Effector memory CD8-positive, alpha-beta T cell (primary cell): ENCODE measurements at regions not wholly inside any gene's neighbourhood (a gene's known extent, or its start where the extent isn't known, plus 50 kb on each side); places are given as distances from the start of the nearest gene placed in this dataset.

Experiments
- ATAC-seq: fragments of 150-1000 bp; cut with Tn5 transposase; replicated peaks from 2 replicates; pipeline ENCODE4 v1.10.0; 2021; ENCODE audit warnings: mild to moderate bottlenecking, moderate library complexity
- DNase-seq, 3 experiments: peaks; one replicate each; pipeline ENCODE4 v3.0.0; 2021
- H3K27ac Mint-ChIP-seq, 2 donors: one replicate each; pipeline ENCODE4 v1.8.0; 2022; ENCODE audit warnings: mild to moderate bottlenecking in 2 of 2, mixed read lengths in 2 of 2, moderate library complexity in 2 of 2
- H3K27me3 Mint-ChIP-seq, 2 donors: one replicate each; pipeline ENCODE4 v1.8.0; 2022; ENCODE audit warnings: mixed read lengths in 2 of 2
- H3K36me3 Mint-ChIP-seq: one replicate; pipeline ENCODE4 v1.8.0; 2022; ENCODE audit warnings: mild to moderate bottlenecking, moderate library complexity, mixed read lengths; ENCODE audit not compliant: insufficient read depth
- H3K4me1 Mint-ChIP-seq, 2 donors: one replicate each; pipeline ENCODE4 v1.8.0; 2022; ENCODE audit warnings: low read depth in 2 of 2, mixed read lengths in 2 of 2
- H3K4me3 Mint-ChIP-seq, 2 donors: one replicate each; pipeline ENCODE4 v1.8.0; 2022; ENCODE audit warnings: mild to moderate bottlenecking in 2 of 2, mixed read lengths in 2 of 2, moderate library complexity in 2 of 2
- H3K9me3 Mint-ChIP-seq, 2 donors: one replicate each; pipeline ENCODE4 v1.8.0; 2022; ENCODE audit warnings: mixed read lengths in 2 of 2

DNA sequence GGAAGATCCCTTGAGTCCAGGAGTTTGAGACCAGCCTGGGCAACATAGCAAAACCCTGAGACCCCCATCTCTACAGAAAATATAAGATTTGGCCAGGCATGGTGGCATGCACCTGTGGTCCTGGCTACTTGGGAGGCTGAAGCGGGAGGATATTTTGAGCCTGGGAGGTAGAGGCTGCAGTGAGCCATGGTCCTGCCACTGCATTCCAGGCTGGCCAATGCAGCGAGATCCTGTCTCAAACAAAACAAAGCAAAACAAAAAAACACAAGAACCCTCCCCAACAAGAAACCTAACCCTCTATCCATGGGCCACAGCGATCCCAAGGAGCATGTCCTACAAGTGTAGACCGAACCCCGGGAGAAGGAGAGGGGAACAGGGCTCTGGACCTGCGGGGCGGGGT, 133.3 kb downstream of the MGAT5B start:
- Mint-ChIP-seq H3K4me1 (peaks cover 23 to 26% of the 10 kb centered on the region in 2 donors), H3K27ac (peak overlapping the region; percentile 49), H3K36me3 (peaks cover 6% of the 10 kb centered on the region), H3K9me3 (no peaks in the 10 kb centered on the region), H3K4me3 (no peak overlapping the region), H3K27me3 (peaks cover 1 to 6% of the 10 kb centered on the region in 2 donors)
- DNase-seq (no peak), ATAC-seq (no peak)

DNA sequence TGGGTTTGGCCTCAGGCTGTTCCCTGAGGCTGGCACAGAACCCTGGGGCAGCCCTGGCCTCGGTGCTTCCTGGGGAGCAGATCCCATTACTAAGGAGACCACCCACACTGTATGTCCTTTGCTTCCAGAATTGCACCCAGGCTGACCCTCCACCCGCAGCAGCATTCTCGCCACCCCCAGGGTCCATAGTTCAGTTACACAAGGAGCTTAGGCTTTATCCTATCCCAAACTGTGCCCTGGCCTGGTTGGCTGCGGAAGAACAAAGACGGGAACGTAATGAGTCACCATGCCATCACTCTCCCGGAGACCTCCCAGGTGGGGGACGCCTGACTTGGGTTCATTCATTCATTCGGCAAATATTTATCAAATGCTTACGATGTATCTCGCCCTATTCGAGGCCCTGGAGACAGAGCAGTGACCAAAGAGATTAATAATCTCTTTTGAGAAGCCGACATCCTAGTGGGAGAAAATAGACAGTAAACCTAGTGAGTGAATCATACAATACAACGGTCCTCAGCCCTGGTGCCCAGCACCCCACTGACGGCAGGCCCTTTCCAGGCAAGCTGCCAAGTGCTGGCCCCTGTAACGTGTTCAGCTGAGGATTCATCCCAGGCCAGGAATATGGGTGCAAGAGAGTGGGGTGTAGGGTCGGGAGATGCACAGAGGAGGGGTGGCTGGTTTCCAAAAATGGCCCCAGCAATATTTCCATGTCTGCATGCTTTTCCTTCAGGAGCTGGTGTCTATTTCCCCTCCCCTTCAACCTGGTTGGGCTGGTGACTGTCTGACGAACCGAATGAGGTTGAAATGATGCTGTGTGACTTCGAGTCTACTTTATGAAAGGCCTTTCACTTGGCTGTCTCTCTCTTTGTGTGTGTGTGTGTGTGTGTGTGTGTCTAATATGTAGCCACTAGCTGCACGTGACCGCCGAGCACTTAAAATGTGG, 134.2 kb downstream of the MGAT5B start:
- Mint-ChIP-seq H3K27me3 (peaks cover 10 to 12% of the 10 kb centered on the region in 2 donors), H3K9me3 (no peaks in the 10 kb centered on the region), H3K4me3 (no peak overlapping the region), H3K36me3 (peaks cover 6% of the 10 kb centered on the region), H3K27ac (peak overlapping the region in 1 of 2 donors; percentile 49), H3K4me1 (peaks cover 18% of the 10 kb centered on the region in 2 donors)
- no peak for ATAC-seq
- DNase-seq, result no peak

DNA sequence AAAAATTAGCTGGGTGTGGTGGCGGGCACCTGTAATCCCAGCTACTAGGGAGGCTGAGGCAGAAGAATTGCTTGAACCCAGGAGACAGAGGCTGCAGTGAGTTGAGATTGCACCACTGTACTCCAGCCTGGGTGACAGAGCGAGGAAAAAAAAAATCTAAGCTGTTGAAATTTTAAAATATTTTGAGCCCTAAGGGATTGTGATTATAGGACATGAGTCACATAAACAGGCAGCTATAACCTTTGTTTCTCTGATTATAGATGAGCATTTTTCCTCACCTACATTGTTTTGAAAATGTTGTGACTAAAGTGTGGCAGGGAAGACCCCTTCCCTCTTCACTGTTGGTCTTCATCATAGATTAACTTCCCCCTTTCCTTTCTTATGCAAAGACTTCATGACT, 135.5 kb downstream of the MGAT5B start:
- peaks cover 4 to 5% of the 10 kb centered on the region in 2 donors for H3K4me1 Mint-ChIP-seq
- no peak overlapping the region for H3K4me3 Mint-ChIP-seq
- ATAC-seq (no peak), DNase-seq (no peak)
- peaks cover 15 to 23% of the 10 kb centered on the region in 2 donors for H3K27me3 Mint-ChIP-seq
- no peaks in the 10 kb centered on the region for H3K9me3 Mint-ChIP-seq
- H3K27ac Mint-ChIP-seq, result no peak overlapping the region
- H3K36me3 Mint-ChIP-seq, result no peaks in the 10 kb centered on the region

DNA sequence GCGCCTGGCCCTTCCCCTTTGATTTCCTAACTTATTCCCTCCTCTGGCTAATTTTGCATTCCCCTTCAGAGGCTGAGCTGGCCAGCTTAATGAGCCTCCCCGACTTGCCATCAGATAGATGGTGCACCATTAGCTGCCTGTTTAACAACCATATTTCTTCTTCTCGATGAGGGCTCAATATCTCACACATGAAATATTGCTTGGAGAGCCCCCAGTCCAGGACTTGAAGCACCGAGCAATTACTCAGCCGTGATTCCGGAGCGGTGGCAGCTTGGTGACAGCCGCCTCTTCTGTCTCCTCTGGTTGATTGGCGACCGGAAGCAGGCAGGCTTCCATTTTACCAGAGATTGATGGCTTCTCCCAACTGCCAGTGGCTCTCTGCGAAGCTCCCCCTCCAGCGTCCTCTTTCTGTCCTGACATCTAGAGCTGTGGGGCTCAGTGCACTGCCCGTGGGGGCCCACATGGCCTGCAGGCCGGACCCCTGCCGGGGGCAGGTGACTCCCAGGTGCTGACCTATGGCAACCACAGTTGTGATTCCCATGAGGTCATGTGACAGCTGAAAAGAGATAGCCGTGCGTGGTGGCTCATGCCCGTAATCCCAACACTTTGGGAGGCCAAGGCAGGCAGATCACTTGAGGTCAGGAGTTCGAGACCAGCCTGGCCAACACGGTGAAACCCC, 133.7 kb upstream of the SEC14L1 start:
- peaks cover 0 to 3% of the 10 kb centered on the region in 2 donors for H3K9me3 Mint-ChIP-seq
- no peak overlapping the region for H3K27ac Mint-ChIP-seq
- no peak overlapping the region for H3K4me3 Mint-ChIP-seq

DNA sequence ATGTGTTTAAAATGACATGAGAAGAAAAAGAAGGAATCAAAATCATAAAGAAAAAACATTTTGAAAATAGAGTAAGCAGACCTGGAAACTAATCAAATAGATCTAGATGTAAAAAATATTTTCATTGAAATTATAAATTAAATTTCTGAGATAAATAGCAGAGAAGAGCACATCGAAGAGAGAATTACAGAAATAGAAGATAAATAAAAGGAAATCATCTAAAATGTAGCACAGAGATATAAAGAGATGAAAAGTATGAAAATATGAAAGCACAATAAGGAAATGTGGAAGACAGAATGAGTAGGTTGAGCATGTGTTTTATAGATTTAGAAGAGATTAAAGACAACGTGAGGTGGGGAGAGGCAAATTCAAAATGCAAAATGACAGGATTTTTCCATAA, 130.9 kb upstream of the SEC14L1 start:
- peaks cover 0 to 3% of the 10 kb centered on the region in 2 donors for H3K9me3 Mint-ChIP-seq
- peaks cover 29 to 31% of the 10 kb centered on the region in 2 donors for H3K27me3 Mint-ChIP-seq
- DNase-seq, result no peak
- H3K27ac Mint-ChIP-seq, result no peak overlapping the region
- no peak for ATAC-seq
- no peak overlapping the region for H3K4me3 Mint-ChIP-seq
- H3K36me3 Mint-ChIP-seq, result peaks cover 7% of the 10 kb centered on the region
- H3K4me1 Mint-ChIP-seq, result no peaks in the 10 kb centered on the region

More for the DNA sequence above, 133.7 kb upstream of the SEC14L1 start:
- Mint-ChIP-seq H3K4me1 (no peaks in the 10 kb centered on the region), H3K36me3 (peaks cover 2% of the 10 kb centered on the region), H3K27me3 (peaks cover 29 to 31% of the 10 kb centered on the region in 2 donors)
- DNase-seq (no peak), ATAC-seq (no peak)

DNA sequence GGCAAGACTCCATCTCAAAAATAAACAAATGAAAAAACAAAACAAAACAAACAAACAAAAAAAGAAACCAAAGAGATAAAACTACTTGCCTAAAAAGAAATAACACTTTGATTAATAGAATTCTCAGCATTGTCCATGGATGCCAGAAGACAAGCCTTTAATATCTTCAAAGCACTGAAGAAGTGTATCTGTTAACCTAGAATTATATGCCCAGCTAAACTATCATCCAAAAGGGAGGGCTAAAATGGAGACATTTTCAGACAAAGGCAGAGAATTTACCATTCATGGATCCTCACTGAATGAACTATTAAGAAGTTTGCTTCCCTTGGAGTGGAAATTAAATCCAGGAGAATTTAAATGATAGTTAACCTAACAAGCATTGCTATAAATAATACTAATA, 130.1 kb upstream of the SEC14L1 start:
- peaks cover 0 to 3% of the 10 kb centered on the region in 2 donors for H3K9me3 Mint-ChIP-seq
- no peak for DNase-seq
- no peak overlapping the region for H3K27ac Mint-ChIP-seq
- H3K27me3 Mint-ChIP-seq, result peaks cover 29 to 31% of the 10 kb centered on the region in 2 donors
- peaks cover 7% of the 10 kb centered on the region for H3K36me3 Mint-ChIP-seq
- no peak for ATAC-seq
- no peaks in the 10 kb centered on the region for H3K4me1 Mint-ChIP-seq
- H3K4me3 Mint-ChIP-seq, result no peak overlapping the region

DNA sequence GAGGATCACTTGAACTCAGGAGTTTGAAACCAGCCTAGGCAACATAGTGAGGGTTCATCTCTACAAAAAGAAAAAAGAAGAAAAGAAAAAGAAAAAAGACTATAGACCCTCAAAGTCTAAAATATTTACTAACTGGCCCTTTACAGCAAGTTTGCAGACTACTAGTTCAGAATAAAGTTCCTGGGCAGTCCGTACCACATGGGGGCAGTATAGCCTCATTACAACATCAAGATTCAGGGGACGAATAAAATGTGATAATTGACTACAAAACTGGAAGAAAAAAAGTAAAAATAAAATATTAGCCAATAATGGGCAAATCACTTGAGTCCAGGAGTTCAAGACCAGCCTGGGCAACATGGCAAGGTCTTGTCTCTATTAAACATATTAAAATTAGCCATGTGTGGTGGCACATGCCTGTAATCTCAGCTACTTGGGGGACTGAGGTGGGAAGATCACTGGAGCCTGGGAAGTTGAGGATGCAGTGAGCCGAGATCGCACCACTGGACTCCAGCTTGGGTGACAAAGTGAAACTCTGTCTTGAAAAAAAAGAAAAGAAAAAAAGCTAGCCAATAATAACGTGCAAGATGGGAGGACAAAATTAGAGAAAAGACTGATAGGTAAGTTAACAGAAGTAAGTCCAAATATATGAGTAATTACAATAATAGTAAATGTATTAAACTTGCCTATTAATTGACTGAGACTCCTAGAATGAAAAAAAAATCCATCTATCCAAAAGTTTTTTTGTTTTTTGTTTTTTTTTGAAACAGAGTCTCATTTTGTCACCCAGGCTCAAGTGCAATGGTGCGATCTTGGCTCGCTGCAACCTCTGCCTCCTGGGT, 129.4 kb upstream of the SEC14L1 start:
- Mint-ChIP-seq H3K9me3 (peaks cover 0 to 3% of the 10 kb centered on the region in 2 donors), H3K27ac (no peak overlapping the region), H3K27me3 (peaks cover 25 to 29% of the 10 kb centered on the region in 2 donors), H3K36me3 (peaks cover 7% of the 10 kb centered on the region), H3K4me3 (no peak overlapping the region), H3K4me1 (no peaks in the 10 kb centered on the region)
- ATAC-seq (no peak), DNase-seq (peak; percentile 47 to 59 (median 51))

DNA sequence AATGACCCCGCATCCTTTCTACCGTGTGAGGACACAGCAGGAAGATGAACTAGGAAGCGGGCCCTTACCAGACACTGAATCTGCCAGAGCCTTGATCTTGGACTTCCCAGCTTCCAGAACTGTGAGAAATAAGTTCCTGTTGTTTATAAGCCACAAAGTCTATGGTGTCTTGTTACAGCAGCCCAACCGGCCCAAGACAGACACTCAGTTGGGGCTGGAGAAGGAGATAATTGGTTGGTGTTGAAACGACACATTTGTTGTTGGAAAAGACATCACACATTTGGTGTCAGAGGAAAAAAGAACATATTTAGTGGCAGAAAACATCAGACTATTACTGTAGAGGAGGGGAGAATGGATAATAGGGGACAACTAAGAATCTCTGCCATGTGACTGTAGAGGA, 122.3 kb upstream of the SEC14L1 start:
- ATAC-seq, result no peak
- Mint-ChIP-seq H3K27ac (no peak overlapping the region), H3K4me1 (no peaks in the 10 kb centered on the region), H3K9me3 (no peaks in the 10 kb centered on the region), H3K27me3 (no peaks in the 10 kb centered on the region), H3K4me3 (no peak overlapping the region), H3K36me3 (no peaks in the 10 kb centered on the region)
- no peak for DNase-seq

DNA sequence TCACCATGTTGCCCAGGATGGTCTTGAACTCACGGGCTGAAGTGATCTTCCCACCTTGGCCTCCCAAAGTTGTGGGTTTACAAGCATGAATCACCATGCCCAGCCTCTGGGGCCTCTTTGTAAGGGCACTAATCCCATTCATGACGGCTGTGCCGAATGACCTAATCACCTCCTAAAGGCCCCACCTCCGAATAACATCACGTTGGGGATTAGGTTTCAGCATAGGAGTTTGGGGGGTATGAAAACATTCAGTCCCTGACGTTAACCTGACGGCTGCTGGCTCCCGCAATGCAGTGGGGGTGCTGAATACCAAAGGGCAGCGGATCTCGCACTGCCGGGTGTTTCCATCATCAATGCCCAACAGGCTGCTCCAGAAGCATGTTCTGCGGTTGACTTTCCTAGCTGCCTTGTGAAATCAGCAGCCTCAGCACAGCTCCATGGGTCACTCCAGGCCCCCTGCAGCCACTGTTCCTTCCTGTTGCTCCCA, 120.8 kb upstream of the SEC14L1 start:
- Mint-ChIP-seq H3K4me3 (no peak overlapping the region), H3K27me3 (peaks cover 0 to 5% of the 10 kb centered on the region in 2 donors), H3K27ac (no peak overlapping the region), H3K9me3 (no peaks in the 10 kb centered on the region), H3K4me1 (no peaks in the 10 kb centered on the region), H3K36me3 (no peaks in the 10 kb centered on the region)
- DNase-seq, result no peak
- ATAC-seq, result no peak

DNA sequence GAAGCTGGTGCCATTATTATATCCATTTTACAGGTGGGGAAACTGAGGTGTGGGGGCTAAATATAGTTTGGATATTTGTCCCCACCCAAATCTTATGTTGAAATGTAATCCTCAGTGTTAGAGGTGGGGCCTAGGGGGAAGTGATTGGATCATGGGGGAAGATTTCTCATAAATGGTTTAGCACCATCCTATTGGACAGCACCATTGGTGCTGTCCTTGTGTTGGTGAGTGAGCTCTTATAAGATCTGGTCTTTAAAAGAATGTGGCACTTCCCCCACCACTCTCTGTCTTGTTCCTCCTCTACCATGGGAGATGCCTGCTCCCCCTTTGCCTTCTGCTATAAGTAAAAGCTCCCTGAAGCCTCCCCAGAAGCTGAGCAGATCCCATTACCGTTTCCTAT, 119.8 kb upstream of the SEC14L1 start:
- peaks cover 0 to 5% of the 10 kb centered on the region in 2 donors for H3K27me3 Mint-ChIP-seq
- no peak overlapping the region for H3K4me3 Mint-ChIP-seq
- no peak for ATAC-seq
- no peak for DNase-seq
- no peaks in the 10 kb centered on the region for H3K9me3 Mint-ChIP-seq
- H3K27ac Mint-ChIP-seq, result no peak overlapping the region
- H3K4me1 Mint-ChIP-seq, result no peaks in the 10 kb centered on the region
- H3K36me3 Mint-ChIP-seq, result no peaks in the 10 kb centered on the region

DNA sequence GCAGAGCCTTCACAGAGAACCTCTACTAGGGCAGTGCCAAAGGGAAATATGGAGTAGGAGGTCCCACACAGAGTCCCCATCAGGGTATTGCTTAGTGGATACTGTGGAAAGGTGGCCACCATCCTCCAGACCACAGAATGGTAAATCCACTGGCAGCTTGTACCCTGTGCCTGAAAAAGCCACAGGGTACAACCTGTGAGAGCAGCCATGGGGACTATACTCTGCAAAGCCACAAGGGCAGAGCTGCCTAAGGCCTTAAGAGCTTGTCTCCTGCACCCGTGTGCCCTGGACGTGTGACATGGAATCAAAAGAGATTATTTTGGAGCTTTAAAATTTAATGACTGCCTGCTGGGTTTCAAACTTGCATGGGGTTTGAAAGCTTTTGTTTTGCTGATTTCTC, 118.0 kb upstream of the SEC14L1 start:
- Mint-ChIP-seq H3K9me3 (no peaks in the 10 kb centered on the region), H3K27ac (no peak overlapping the region), H3K4me3 (no peak overlapping the region), H3K4me1 (no peaks in the 10 kb centered on the region), H3K27me3 (peaks cover 0 to 5% of the 10 kb centered on the region in 2 donors), H3K36me3 (no peaks in the 10 kb centered on the region)
- ATAC-seq (no peak), DNase-seq (no peak)

DNA sequence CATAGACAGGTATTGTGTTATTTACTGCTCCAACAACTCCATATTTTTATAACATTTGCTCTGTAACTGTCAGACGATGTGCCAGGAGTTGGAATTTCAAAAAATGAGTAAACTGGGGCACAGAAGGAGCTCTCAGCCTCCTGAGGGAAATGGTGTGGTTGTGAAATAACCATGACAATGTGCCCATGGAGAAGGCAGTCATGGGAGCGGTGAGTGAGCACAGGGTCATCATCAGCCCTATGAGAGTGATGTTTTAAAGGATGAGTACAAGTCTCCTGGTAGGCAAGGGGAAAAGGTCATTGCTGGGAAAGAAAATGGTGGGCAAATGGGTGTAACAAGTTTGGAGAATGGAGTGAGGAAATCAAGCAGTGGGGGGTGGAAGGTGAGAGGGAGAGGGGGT, 115.0 kb upstream of the SEC14L1 start:
- DNase-seq (no peak), ATAC-seq (no peak)
- Mint-ChIP-seq H3K9me3 (no peaks in the 10 kb centered on the region), H3K4me3 (no peak overlapping the region), H3K27me3 (peaks cover 0 to 9% of the 10 kb centered on the region in 2 donors), H3K4me1 (no peaks in the 10 kb centered on the region), H3K36me3 (no peaks in the 10 kb centered on the region), H3K27ac (no peak overlapping the region)

DNA sequence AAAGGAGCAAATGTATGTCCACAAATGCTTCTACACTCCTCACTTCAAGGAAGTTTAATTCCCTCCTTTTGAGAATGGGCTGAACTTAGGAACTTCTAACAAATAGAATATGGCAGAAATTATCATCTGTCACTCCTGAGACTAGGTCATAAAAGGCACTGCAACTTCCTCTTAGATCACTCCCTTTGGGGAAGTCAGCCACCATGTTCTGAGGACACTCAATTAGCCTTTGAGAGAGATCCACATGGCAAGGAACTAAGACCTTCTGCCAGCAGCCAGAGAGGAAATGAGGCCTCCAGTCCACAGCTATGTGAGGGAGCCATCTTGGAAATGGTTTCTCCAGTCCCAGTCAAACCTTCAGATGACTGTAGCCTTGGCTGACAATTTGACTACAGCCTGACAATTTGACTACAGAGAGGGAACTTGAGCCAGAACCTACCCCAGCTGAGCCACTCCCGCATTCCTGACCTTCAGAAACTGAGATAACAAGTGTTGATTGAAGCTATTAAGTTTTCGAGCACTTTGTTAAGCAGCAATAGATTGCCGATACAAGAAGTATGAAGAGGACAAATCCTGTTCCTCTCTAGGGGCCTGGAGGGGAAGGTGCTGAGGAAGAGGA, 113.4 kb upstream of the SEC14L1 start:
- no peak overlapping the region for H3K4me3 Mint-ChIP-seq
- H3K27me3 Mint-ChIP-seq, result peaks cover 0 to 11% of the 10 kb centered on the region in 2 donors
- no peaks in the 10 kb centered on the region for H3K4me1 Mint-ChIP-seq
- H3K27ac Mint-ChIP-seq, result no peak overlapping the region
- ATAC-seq, result no peak
- peaks cover 0 to 2% of the 10 kb centered on the region in 2 donors for H3K9me3 Mint-ChIP-seq
- peaks cover 3% of the 10 kb centered on the region for H3K36me3 Mint-ChIP-seq
- DNase-seq, result no peak
